GM12873 (cell line): ENCODE measurements at regions not wholly inside any gene's neighbourhood (a gene's known extent, or its start where the extent isn't known, plus 50 kb on each side); places are given as distances from the start of the nearest gene placed in this dataset.

Experiments
- CTCF ChIP-seq: IDR thresholded peaks from 2 replicates; pipeline ENCODE4 v1.5.1; 2012; ENCODE audit warnings: low read depth, mild to moderate bottlenecking, moderate library complexity, low read length, control low read depth; ENCODE audit not compliant: insufficient read depth; ENCODE audit errors: missing control alignments

GRCh38 chr12:128088926-128089325, 178.0 kb upstream of the TMEM132C start:
- no peak for TF ChIP-seq CTCF

- no peak for TF ChIP-seq CTCF
Measured at GRCh38 chr12:128089961-128090360, 177.0 kb upstream of the TMEM132C start.

GRCh38 chr12:128091101-128091720, 175.8 kb upstream of the TMEM132C start:
- TF ChIP-seq CTCF, result no peak

- no peak for TF ChIP-seq CTCF
Measured at GRCh38 chr12:128091951-128092382, 175.0 kb upstream of the TMEM132C start.

GRCh38 chr12:128098730-128099129, 168.2 kb upstream of the TMEM132C start:
- TF ChIP-seq CTCF, result no peak

- TF ChIP-seq CTCF, result no peak
Measured at GRCh38 chr12:128103152-128103551, 163.8 kb upstream of the TMEM132C start.

- TF ChIP-seq CTCF, result no peak
Measured at GRCh38 chr12:128109236-128109635, 157.7 kb upstream of the TMEM132C start.
